GM19099 (cell line): ENCODE measurements at regions not wholly inside any gene's neighbourhood (a gene's known extent, or its start where the extent isn't known, plus 50 kb on each side); places are given as distances from the start of the nearest gene placed in this dataset.

Experiments used
- POLR2A ChIP-seq: IDR thresholded peaks from 3 replicates; pipeline ENCODE4 v1.6.1; 2011; ENCODE audit warnings: low read depth; ENCODE audit not compliant: insufficient read length; ENCODE audit errors: extremely low read depth

GRCh38 chr14:84998216-84998615 lies 531.7 kb upstream of the FLRT2 start:
- TF ChIP-seq POLR2A: no peak

GRCh38 chr14:85002846-85003245 lies 527.1 kb upstream of the FLRT2 start:
- no peak for TF ChIP-seq POLR2A

GRCh38 chr14:85003805-85004204 lies 526.1 kb upstream of the FLRT2 start:
- TF ChIP-seq POLR2A: no peak

GRCh38 chr14:85009506-85009905 lies 520.4 kb upstream of the FLRT2 start:
- TF ChIP-seq POLR2A: no peak

- TF ChIP-seq POLR2A: no peak
Measured at GRCh38 chr14:85010186-85010585, 519.8 kb upstream of the FLRT2 start.

- TF ChIP-seq POLR2A: no peak
Measured at GRCh38 chr14:85016496-85016895, 513.4 kb upstream of the FLRT2 start.

GRCh38 chr14:85024931-85025330 lies 505.0 kb upstream of the FLRT2 start:
- TF ChIP-seq POLR2A: no peak

- no peak for TF ChIP-seq POLR2A
Measured at GRCh38 chr14:85027681-85028370, 502.1 kb upstream of the FLRT2 start.

- TF ChIP-seq POLR2A: no peak
Measured at GRCh38 chr14:85037411-85037810, 492.5 kb upstream of the FLRT2 start.

- no peak for TF ChIP-seq POLR2A
Measured at GRCh38 chr14:85038526-85039352, 491.2 kb upstream of the FLRT2 start.

GRCh38 chr14:85039353-85039626 lies 490.7 kb upstream of the FLRT2 start:
- TF ChIP-seq POLR2A: no peak

- no peak for TF ChIP-seq POLR2A
Measured at GRCh38 chr14:85040046-85040685, 489.8 kb upstream of the FLRT2 start.

- TF ChIP-seq POLR2A: no peak
Measured at GRCh38 chr14:85041618-85042017, 488.3 kb upstream of the FLRT2 start.

GRCh38 chr14:85042301-85042700 lies 487.6 kb upstream of the FLRT2 start:
- TF ChIP-seq POLR2A: no peak

- TF ChIP-seq POLR2A: no peak
Measured at GRCh38 chr14:85050180-85050579, 479.8 kb upstream of the FLRT2 start.

GRCh38 chr14:85052646-85053045 lies 477.3 kb upstream of the FLRT2 start:
- no peak for TF ChIP-seq POLR2A
